ENCODE measurements at regions not wholly inside any gene's neighbourhood (a gene's known extent, or its start where the extent isn't known, plus 50 kb on each side); places are given as distances from the start of the nearest gene placed in this dataset.

- Mint-ChIP-seq H3K4me1 (no peaks in the 10 kb centered on the region), H3K4me3 (no peak overlapping the region), H3K27me3 (ENCODE audit: insufficient read depth, low read depth, poor library complexity) (no peaks in the 10 kb centered on the region), H3K36me3 (ENCODE audit: low read depth) (no peaks in the 10 kb centered on the region), H3K9me3 (peaks cover 15% of the 10 kb centered on the region), H3K27ac (peak overlapping the region; percentile 80; the same call in 1 of the 2 replicates)
- no peak for TF ChIP-seq STAT1 (IDR thresholded peaks at IDR 0.05; ENCODE audit: unreplicated experiment)
- TF ChIP-seq POLR2AphosphoS5 (IDR thresholded peaks at IDR 0.05; ENCODE audit: low read depth) = no peak
- no peak for TF ChIP-seq CTCF (conservative IDR thresholded peaks at IDR 0.05; ENCODE audit: low read depth in 2 of 2)
- no peak for TF ChIP-seq JUNB (IDR thresholded peaks at IDR 0.05; ENCODE audit: unreplicated experiment)
- no peak for TF ChIP-seq ZNF331 (CRISPR knock-in tag; IDR thresholded peaks at IDR 0.05; ENCODE audit: low read depth)
- no peak for TF ChIP-seq EZH2 (IDR thresholded peaks at IDR 0.05; ENCODE audit: low read depth, unreplicated experiment)
- no peak for TF ChIP-seq REST (IDR thresholded peaks at IDR 0.05; ENCODE audit: unreplicated experiment)
- TF ChIP-seq NANOG (IDR thresholded peaks at IDR 0.05; ENCODE audit: borderline replicate concordance) = no peak
- no peak for TF ChIP-seq CREB1 (CRISPR knock-in tag; IDR thresholded peaks at IDR 0.05; ENCODE audit: low read depth)
- TF ChIP-seq ETS1 (IDR thresholded peaks at IDR 0.05) = no peak
- no peak for TF ChIP-seq ZNF462 (CRISPR knock-in tag; IDR thresholded peaks at IDR 0.05)
- TF ChIP-seq EZH2phosphoT487 (IDR thresholded peaks at IDR 0.05; ENCODE audit: unreplicated experiment) = no peak
- TF ChIP-seq ZNF114 (CRISPR knock-in tag; IDR thresholded peaks at IDR 0.05) = no peak
- H3K27ac ChIP-seq (ENCODE audit: low read depth) = no peak overlapping the region
- H4K20me1 ChIP-seq (replicated peaks; ENCODE audit: insufficient read depth) = no peaks in the 10 kb centered on the region
- H3K36me3 ChIP-seq (ENCODE audit: insufficient read depth) = no peaks in the 10 kb centered on the region; the same call in 1 of the 2 replicates
- H3K9me2 ChIP-seq (ENCODE audit: insufficient read depth) = 0 out of 2 replicates have a peak, but pooled peaks cover 8% of the 10 kb centered on the region
- H3K27me3 ChIP-seq (ENCODE audit: insufficient read depth) = no peaks in the 10 kb centered on the region
- H3K4me2 ChIP-seq = no peak overlapping the region
- H3K4me1 ChIP-seq (ENCODE audit: insufficient read depth) = no peaks in the 10 kb centered on the region
- ATAC-seq (no peak), DNase-seq (ENCODE audit: low spot score) (no peak)
- no peaks in the 10 kb centered on the region for H3F3A ChIP-seq (replicated peaks; ENCODE audit: low read depth)
- no peak overlapping the region for H3K4me3 ChIP-seq
- H2AFZ ChIP-seq = peak overlapping the region; percentile 48; the same call in 1 of the 2 replicates
- H3K79me2 ChIP-seq (replicated peaks; ENCODE audit: insufficient read depth) = no peaks in the 10 kb centered on the region
Observed at GRCh38 chr3:17820704-17821103, 78.3 kb upstream of the TBC1D5 start.
